OCI-LY7 (cell line): ENCODE measurements at regions not wholly inside any gene's neighbourhood (a gene's known extent, or its start where the extent isn't known, plus 50 kb on each side); places are given as distances from the start of the nearest gene placed in this dataset.

ENCODE experiments used
- EZH2phosphoT487 ChIP-seq: fragments of 200-600 bp; sonication (generic); IDR thresholded peaks from 2 replicates; pipeline ENCODE4 v1.6.1; 2018; ENCODE audit warnings: low read depth, borderline replicate concordance, mild to moderate bottlenecking, mixed run types, antibody characterized with exemption, low read length, moderate library complexity, mixed read lengths
- TF ChIP-seq, protein P1 (sequence below): fragments of 200-600 bp; sonication (generic); conservative IDR thresholded peaks from 2 replicates; pipeline ENCODE4 v1.5.1; 2014; ENCODE audit warnings: mild to moderate bottlenecking, antibody characterized with exemption, low read length, moderate library complexity, mixed read lengths

DNA sequence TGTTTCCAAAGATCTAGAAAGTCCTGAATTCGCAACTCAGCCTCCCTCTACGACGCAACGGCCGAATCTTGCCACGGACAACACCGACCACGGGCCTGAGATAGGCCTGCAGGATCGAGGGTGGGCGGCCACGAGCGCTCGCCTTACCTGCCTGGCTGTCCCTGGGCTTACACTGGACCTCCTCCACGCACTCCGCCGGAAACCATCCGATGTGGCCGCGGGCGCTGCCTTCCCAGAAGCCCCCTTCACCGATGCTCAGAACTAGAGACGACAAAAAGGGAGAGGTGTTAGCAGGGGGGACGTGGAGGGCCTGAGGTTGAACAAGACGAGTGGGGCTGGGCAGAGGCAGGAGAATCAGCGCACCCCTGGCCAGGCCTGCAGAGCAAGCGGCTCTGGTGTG lies 400.0 kb downstream of the CTTN start:
- TF ChIP-seq, protein P1, sequence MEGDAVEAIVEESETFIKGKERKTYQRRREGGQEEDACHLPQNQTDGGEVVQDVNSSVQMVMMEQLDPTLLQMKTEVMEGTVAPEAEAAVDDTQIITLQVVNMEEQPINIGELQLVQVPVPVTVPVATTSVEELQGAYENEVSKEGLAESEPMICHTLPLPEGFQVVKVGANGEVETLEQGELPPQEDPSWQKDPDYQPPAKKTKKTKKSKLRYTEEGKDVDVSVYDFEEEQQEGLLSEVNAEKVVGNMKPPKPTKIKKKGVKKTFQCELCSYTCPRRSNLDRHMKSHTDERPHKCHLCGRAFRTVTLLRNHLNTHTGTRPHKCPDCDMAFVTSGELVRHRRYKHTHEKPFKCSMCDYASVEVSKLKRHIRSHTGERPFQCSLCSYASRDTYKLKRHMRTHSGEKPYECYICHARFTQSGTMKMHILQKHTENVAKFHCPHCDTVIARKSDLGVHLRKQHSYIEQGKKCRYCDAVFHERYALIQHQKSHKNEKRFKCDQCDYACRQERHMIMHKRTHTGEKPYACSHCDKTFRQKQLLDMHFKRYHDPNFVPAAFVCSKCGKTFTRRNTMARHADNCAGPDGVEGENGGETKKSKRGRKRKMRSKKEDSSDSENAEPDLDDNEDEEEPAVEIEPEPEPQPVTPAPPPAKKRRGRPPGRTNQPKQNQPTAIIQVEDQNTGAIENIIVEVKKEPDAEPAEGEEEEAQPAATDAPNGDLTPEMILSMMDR, result no peak
- TF ChIP-seq EZH2phosphoT487, result no peak
